PC-9 (cell line): ENCODE measurements at regions not wholly inside any gene's neighbourhood (a gene's known extent, or its start where the extent isn't known, plus 50 kb on each side); places are given as distances from the start of the nearest gene placed in this dataset.

Source experiments
- EZH2 ChIP-seq: fragments of 200-600 bp; sonication (generic); IDR thresholded peaks from 2 replicates; pipeline ENCODE4 v1.8.0; 2017; ENCODE audit warnings: antibody characterized with exemption, low read depth
- TF ChIP-seq, protein P1 (sequence below): fragments of 200-600 bp; sonication (generic); conservative IDR thresholded peaks from 2 replicates; pipeline ENCODE4 v1.6.1; 2017; ENCODE audit warnings: mixed run types, antibody characterized with exemption, mild to moderate bottlenecking, moderate library complexity

DNA sequence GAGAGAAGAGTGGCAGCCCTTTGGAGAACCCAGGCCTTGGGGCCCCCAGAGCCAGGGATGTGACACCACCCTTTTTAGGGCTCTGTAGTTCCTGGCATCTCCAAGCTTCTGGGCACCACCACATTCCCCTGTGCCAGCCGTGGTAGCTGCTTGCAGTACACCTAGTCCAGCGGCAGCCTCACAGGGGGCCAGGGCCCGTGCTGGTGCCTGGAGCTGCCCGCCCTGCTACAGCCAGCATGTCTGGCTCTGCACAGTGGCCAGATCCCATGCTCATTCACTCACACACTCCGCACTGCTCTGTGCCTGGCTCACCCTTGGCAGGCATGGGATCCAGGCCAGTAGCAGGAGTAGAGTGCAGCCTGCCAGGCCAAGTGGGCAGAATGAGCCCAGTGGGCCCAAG, 351.6 kb upstream of the TMCO5A start:
- TF ChIP-seq, protein P1, sequence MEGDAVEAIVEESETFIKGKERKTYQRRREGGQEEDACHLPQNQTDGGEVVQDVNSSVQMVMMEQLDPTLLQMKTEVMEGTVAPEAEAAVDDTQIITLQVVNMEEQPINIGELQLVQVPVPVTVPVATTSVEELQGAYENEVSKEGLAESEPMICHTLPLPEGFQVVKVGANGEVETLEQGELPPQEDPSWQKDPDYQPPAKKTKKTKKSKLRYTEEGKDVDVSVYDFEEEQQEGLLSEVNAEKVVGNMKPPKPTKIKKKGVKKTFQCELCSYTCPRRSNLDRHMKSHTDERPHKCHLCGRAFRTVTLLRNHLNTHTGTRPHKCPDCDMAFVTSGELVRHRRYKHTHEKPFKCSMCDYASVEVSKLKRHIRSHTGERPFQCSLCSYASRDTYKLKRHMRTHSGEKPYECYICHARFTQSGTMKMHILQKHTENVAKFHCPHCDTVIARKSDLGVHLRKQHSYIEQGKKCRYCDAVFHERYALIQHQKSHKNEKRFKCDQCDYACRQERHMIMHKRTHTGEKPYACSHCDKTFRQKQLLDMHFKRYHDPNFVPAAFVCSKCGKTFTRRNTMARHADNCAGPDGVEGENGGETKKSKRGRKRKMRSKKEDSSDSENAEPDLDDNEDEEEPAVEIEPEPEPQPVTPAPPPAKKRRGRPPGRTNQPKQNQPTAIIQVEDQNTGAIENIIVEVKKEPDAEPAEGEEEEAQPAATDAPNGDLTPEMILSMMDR, result no peak
- TF ChIP-seq EZH2, result no peak
